Ovary (tissue), 3 donors: ENCODE measurements at regions not wholly inside any gene's neighbourhood (a gene's known extent, or its start where the extent isn't known, plus 50 kb on each side); places are given as distances from the start of the nearest gene placed in this dataset.

ENCODE experiments used
- CTCF ChIP-seq, 3 donors: fragments of 450-650 bp in 2 of 3; fragments of 200-600 bp in 1 of 3; IDR thresholded peaks; one replicate each; pipeline versions ENCODE4 v1.5.1 to v1.8.0; 2016 to 2022; ENCODE audit warnings: antibody characterized with exemption in 3 of 3, mild to moderate bottlenecking in 1 of 3
- POLR2A ChIP-seq: fragments of 450-650 bp; IDR thresholded peaks from one replicate; pipeline ENCODE4 v1.6.1; 2017; ENCODE audit warnings: antibody characterized with exemption, mild to moderate bottlenecking, moderate library complexity
- donor health status: DM: no; HTN: no; CAD: no.

- TF ChIP-seq CTCF (IDR thresholded peaks at IDR 0.05) (no peak), POLR2A (no peak)
Observed at GRCh38 chr3:95434491-95434890, 1371.6 kb downstream of the NSUN3 start.
